SU-DHL-6 (cell line): ENCODE measurements at regions not wholly inside any gene's neighbourhood (a gene's known extent, or its start where the extent isn't known, plus 50 kb on each side); places are given as distances from the start of the nearest gene placed in this dataset.

Experiments
- CTCF ChIP-seq: fragments of 200-600 bp; sonication (generic); IDR thresholded peaks from one replicate; pipeline ENCODE4 v1.5.1; 2017; ENCODE audit warnings: antibody characterized with exemption, mild to moderate bottlenecking, low read length, moderate library complexity; ENCODE audit not compliant: insufficient read depth, poor library complexity, severe bottlenecking
- EZH2phosphoT487 ChIP-seq: fragments of 200-600 bp; sonication (generic), shearing (Covaris generic); conservative IDR thresholded peaks from 2 replicates; pipeline ENCODE4 v1.6.1; 2018; ENCODE audit warnings: mild to moderate bottlenecking, antibody characterized with exemption, low read length, moderate library complexity, mixed read lengths

DNA sequence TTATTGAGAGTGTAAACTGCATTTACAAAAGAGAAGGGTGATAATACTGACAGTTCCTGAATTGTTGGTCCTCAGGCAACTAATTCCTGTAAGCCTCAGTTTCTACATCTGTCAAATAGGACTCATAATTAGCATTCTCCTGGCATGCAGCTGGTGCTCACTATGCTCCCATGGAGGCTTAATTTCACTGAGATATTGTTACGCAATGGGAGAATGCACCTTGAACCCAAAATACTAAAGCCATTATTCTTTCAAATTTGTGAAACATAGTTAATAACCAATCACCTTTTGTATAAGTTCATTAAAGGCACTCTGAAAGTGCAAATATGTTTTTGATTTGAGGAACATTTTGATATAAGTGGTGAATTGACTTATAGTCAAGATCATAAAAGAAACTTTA is 985.5 kb downstream of the CDH11 start:
- TF ChIP-seq CTCF (no peak), EZH2phosphoT487 (no peak)
